ENCODE measurements at regions not wholly inside any gene's neighbourhood (a gene's known extent, or its start where the extent isn't known, plus 50 kb on each side); places are given as distances from the start of the nearest gene placed in this dataset.

- peaks cover 3% of the 10 kb centered on the region for H3K4me1 ChIP-seq
- no peak overlapping the region for H3K4me3 ChIP-seq
- DNase-seq = no peak
- no peak for ATAC-seq
- no peaks in the 10 kb centered on the region for H3K9me3 ChIP-seq
- H3K27ac ChIP-seq = no peak overlapping the region
- intact Hi-C loops (cut with DNase I) = no loop called here
- no peak for TF ChIP-seq CTCF (IDR thresholded peaks at IDR 0.05)
- no peaks in the 10 kb centered on the region for H3K36me3 ChIP-seq
- no peaks in the 10 kb centered on the region for H3K27me3 ChIP-seq
These were observed 59.1 kb upstream of the FRY start for GRCh38 chr13:31972453-31972852.

DNA sequence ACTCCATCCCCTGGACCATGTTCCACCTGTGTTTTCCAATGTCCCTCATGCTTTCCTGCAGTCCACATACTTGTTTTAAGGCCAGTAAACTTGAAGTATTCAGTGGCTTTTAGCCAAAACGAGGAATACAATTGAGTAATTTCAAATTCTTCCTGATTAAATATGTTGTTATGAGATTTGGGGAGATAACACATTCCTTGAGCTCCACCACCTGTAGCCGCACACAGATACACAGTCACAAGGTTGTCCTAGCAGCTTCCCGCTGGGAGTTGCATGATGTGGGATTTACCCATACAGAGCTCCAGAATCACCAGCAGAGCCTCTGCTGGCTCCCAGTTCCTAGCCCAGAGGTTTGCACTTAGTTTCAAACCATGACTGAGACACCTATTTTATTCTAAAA lies 53.6 kb upstream of the FRY start:
- H3K4me3 ChIP-seq = no peak overlapping the region
- H3K36me3 ChIP-seq = no peaks in the 10 kb centered on the region
- H3K27ac ChIP-seq = no peak overlapping the region
- no peaks in the 10 kb centered on the region for H3K4me1 ChIP-seq
- no peak for ATAC-seq
- H3K9me3 ChIP-seq = no peaks in the 10 kb centered on the region
- no peak for DNase-seq
- no peaks in the 10 kb centered on the region for H3K27me3 ChIP-seq
- no peak for TF ChIP-seq CTCF (IDR thresholded peaks at IDR 0.05)
- intact Hi-C loops (cut with DNase I) = no loop called here

GRCh38 chr13:31980830-31981229 lies 50.7 kb upstream of the FRY start:
- no peak for DNase-seq
- no peak overlapping the region for H3K27ac ChIP-seq
- intact Hi-C loops (cut with DNase I) = no loop called here
- H3K4me3 ChIP-seq = no peak overlapping the region
- no peaks in the 10 kb centered on the region for H3K27me3 ChIP-seq
- H3K4me1 ChIP-seq = no peaks in the 10 kb centered on the region
- H3K36me3 ChIP-seq = no peaks in the 10 kb centered on the region
- H3K9me3 ChIP-seq = no peaks in the 10 kb centered on the region
- no peak for TF ChIP-seq CTCF (IDR thresholded peaks at IDR 0.05)
- ATAC-seq = no peak

Data from upper lobe of right lung (tissue), 1 donor.